Embryonic facial prominence (tissue), 1 donor: ENCODE measurements at regions not wholly inside any gene's neighbourhood (a gene's known extent, or its start where the extent isn't known, plus 50 kb on each side); places are given as distances from the start of the nearest gene placed in this dataset.
"Not testable (repeated sequence)": the region's sequence is repeated elsewhere in the genome, so short reads cannot be mapped to it uniquely, and the experiment has no call there.

Experiments
- DNase-seq: peaks from one replicate; pipeline ENCODE4 v3.0.0-alpha.2; 2016; ENCODE audit errors: extremely low spot score

GRCh38 chr3:18734309-18734708 lies 309.2 kb upstream of the SATB1 start:
- DNase-seq, result no peak

DNA sequence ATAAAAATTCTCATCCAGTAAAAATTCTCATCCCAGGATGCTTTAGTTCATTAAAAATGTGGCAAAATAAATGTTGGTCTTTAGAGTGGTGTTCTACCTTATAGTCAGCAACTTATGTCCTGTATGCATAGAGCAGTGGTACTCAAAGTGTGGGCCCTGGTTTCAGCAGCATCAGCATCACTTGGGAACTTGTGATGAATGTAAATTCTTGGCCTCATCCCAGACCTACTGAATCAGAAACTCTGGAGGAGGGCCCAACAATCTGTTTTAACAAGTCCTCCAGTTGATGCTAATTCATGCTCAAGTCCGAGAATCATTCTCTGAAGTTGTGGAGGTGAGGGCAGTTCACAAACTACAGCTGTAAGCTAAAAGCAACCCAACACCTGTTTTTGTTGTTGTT lies 307.3 kb upstream of the SATB1 start:
- DNase-seq, result no peak

GRCh38 chr3:18730491-18730890 lies 305.4 kb upstream of the SATB1 start:
- DNase-seq, result no peak

GRCh38 chr3:18729671-18730070 lies 304.5 kb upstream of the SATB1 start:
- DNase-seq, result no peak

DNA sequence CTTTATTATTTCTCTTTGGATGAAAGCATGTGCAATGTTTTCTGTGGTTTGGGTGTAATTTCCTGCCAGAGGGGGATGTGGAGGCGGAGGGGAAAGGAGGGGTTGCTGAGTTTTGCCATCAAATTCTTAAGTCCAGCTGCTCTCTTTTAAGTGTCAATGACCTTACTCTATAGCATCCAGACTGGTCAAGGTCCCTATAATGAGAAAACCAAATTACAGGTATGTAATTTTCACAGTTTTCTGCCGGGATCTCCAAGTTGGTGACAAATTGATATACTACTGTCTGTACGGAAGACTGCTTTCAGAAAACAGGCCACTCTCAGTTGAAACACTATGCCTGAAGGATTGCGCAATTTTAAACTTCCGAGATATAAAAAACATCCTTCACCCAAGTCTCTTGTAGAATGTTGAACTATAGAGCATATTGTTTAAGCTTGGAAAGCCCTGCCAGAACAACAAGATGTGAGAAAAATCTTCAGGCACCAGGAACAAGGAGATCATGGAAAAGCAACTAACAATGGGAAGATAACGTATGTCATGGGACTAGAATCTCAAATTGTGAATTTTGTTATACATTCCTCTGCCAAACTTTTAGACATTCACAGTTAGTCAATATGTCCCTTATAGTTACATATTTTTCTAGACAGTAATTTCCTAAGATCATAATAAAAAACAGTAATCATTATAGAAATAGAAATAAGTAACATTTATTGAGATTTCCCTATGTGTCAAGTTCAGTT lies 300.7 kb upstream of the SATB1 start:
- DNase-seq, result no peak

- DNase-seq, result no peak
Observed at GRCh38 chr3:18724456-18724855, 299.3 kb upstream of the SATB1 start.

GRCh38 chr3:18723206-18723810 lies 298.2 kb upstream of the SATB1 start:
- DNase-seq, result no peak

- DNase-seq, result no peak
Observed at GRCh38 chr3:18720543-18720942, 295.4 kb upstream of the SATB1 start.

DNA sequence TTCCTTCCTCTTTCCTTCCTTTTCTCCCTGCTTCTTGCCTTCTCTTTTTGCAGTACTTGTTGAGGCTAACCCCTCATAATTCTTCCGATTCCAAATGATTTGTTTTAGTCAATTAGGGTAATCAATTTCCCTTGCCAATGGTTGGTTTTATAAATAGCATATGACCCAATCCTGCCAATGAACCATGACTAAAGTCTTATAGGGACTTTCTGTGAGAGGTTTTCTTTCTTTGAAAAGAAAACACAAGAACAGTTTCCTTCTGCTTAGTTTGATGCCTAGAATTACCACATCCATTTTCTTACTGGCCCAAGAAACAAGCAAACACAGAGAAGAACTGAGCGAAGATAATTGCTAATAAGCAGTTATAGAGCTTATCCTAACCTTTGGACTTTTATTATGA lies 292.5 kb upstream of the SATB1 start:
- DNase-seq, result no peak

- DNase-seq, result no peak
Observed at GRCh38 chr3:18716821-18717220, 291.7 kb upstream of the SATB1 start.

- DNase-seq, result no peak
Observed at GRCh38 chr3:18716101-18716500, 291.0 kb upstream of the SATB1 start.

DNA sequence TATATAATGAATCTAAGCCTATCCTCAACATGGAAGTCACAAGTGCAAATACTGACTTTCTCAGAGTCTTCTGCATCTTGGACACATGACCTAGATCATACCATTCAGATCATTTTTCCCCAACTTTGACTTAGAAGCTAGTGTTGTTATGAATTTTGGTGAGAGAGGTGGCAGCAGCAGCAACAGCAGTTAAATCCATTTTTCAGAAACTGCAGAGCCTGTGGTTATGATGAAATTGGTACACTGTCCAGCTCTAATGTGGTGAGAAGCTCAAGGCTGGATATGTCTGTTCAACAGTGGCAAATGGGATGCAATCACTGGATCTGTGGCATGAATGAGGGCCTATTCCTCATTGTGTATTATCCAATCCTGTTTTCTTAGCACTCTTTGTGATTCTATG lies 290.1 kb upstream of the SATB1 start:
- DNase-seq, result no peak

- DNase-seq, result no peak
Observed at GRCh38 chr3:18713577-18713951, 288.4 kb upstream of the SATB1 start.

- DNase-seq, result no peak
Observed at GRCh38 chr3:18712713-18713576, 287.8 kb upstream of the SATB1 start.

DNA sequence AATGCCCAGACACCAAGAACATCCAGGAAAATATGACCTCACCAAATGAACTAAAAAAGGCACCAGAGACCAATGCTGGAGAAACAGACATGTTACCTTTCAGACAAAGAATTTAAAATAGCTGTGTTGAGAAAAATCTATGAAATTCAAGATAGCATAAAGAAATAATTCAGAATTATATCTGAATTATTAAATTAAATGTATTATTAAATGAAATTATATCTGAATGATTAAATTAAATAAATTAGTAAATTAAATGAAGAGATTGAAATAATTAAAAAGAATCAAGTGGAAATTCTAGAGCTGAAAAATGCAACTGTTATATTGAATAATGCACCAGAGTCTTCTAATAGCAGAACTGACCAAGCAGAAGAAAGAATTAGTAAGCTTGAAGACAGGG lies 279.2 kb upstream of the SATB1 start:
- DNase-seq, result no peak

- DNase-seq, result no peak
Observed at GRCh38 chr3:18703798-18704197, 278.7 kb upstream of the SATB1 start.

GRCh38 chr3:18693588-18694329 lies 268.6 kb upstream of the SATB1 start:
- not testable (repeated sequence) for DNase-seq

DNA sequence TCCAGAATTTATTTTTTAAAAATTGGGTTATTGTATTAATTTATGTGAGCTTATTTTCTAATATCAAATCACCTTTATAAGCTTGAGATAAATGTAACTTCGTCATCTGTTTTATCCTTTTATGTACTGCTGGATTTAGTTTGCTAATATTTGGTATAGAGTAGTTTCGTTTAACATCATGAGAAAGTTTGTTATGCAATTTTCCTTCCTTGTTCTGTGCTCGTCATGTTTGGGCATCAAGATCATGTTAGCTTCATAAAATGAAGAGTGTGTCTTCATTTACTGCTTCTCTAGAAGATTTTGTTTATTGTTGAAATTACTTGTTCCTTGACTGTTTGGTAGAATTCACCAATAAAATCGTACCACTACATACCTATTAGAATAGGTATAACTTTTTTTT lies 262.1 kb upstream of the SATB1 start:
- no peak for DNase-seq

DNA sequence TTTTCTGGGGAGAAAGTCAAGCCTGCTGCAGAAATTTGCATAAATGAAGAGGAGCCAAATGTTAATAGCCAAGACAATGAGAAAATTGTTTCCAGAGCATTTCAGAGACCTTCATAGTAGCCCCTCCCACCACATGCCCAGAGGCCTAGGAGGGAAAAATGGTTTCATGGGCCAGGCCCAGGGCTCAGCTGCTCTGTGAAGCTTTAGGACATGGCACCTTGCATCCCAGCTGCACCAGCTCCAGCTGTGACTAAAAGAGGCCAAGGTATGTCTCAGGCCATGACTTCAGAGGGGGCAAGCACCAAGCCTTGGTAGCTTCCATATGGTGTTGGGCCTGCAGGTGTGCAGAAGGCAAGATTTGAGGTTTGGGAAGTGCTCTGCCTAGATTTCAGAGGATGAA lies 258.8 kb upstream of the SATB1 start:
- DNase-seq, result no peak

DNA sequence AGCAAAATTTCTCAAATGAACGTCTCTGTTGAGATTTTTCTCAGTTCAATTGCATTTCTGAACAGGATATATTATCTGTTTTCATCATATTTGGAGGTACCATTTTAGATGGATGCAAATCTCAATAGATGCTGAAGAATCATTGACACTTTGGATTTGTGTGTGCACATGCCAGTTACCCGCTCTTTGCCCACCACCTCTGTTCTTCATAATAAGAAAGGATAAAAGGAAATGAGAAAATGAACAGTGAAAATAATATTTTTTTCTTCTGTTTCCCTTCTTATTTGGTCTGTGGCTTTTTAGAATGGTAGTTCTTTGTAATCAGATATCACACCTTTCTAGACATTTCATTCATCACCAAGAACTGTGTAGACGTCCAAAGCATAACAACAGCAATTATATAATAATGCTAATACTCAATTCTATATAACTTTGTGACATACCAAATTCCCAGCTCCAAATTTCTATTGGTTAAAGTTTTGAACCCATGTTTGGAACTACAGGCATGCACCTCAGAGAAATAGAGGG lies 256.7 kb upstream of the SATB1 start:
- no peak for DNase-seq

- DNase-seq, result no peak
Observed at GRCh38 chr3:18680758-18681157, 255.6 kb upstream of the SATB1 start.

DNA sequence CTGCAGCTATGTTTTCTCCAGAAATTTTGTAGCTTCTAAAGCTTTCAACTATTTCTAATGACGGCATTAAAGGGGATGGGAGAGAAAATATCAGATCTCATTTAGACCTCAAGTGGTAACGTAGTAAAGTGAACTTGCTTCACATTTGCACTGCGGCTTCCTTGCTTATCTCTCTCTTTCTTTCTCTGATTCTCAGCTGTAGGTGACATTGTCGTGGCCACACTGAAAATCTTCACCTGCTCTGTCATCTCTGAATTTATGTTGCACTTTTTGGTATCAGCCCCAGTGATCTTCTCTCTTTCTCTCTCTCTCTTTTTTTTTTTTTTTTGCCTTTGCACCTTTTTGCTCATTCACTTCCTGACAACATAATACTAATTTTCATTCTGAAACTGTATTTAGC lies 254.1 kb upstream of the SATB1 start:
- no peak for DNase-seq
